GM12864 (cell line): ENCODE measurements at regions not wholly inside any gene's neighbourhood (a gene's known extent, or its start where the extent isn't known, plus 50 kb on each side); places are given as distances from the start of the nearest gene placed in this dataset.

ENCODE experiments used
- DNase-seq: peaks from one replicate; pipeline ENCODE4 v3.0.0-alpha.2; 2011; ENCODE audit warnings: low read depth
- H3K4me3 ChIP-seq: 2 replicates; pipeline ENCODE4 v1.5.1; 2011; ENCODE audit warnings: mild to moderate bottlenecking, low read depth, low read length, control low read depth
- CTCF ChIP-seq: IDR thresholded peaks from 2 replicates; pipeline ENCODE4 v1.5.1; 2011; ENCODE audit warnings: low read depth, mild to moderate bottlenecking, moderate library complexity, low read length, control low read depth, inconsistent platforms; ENCODE audit errors: missing control alignments

GRCh38 chr19:30731591-30731990 is 359.4 kb downstream of the ZNF536 start:
- DNase-seq, result no peak
- no peak overlapping the region for H3K4me3 ChIP-seq
- no peak for TF ChIP-seq CTCF

GRCh38 chr19:30729451-30729850 is 357.3 kb downstream of the ZNF536 start:
- H3K4me3 ChIP-seq, result no peak overlapping the region
- DNase-seq, result no peak
- TF ChIP-seq CTCF, result no peak

GRCh38 chr19:30722761-30723160 is 350.6 kb downstream of the ZNF536 start:
- TF ChIP-seq CTCF, result no peak
- no peak for DNase-seq
- no peak overlapping the region for H3K4me3 ChIP-seq

GRCh38 chr19:30722186-30722585 is 350.0 kb downstream of the ZNF536 start:
- no peak for DNase-seq
- H3K4me3 ChIP-seq, result no peak overlapping the region

GRCh38 chr19:30719999-30720345 is 347.8 kb downstream of the ZNF536 start:
- peak overlapping the region; percentile 59 for H3K4me3 ChIP-seq
- no peak for DNase-seq
- TF ChIP-seq CTCF, result no peak

More at GRCh38 chr19:30722186-30722585, 350.0 kb downstream of the ZNF536 start:
- no peak for TF ChIP-seq CTCF

GRCh38 chr19:30719189-30719998 is 347.2 kb downstream of the ZNF536 start:
- H3K4me3 ChIP-seq, result peak overlapping the region; percentile 59
- no peak for DNase-seq
- no peak for TF ChIP-seq CTCF

GRCh38 chr19:30718707-30719106 is 346.5 kb downstream of the ZNF536 start:
- no peak overlapping the region; the same call in 1 of the 2 replicates for H3K4me3 ChIP-seq
- no peak for DNase-seq
- TF ChIP-seq CTCF, result no peak
